Left lung (tissue), 4 donors: ENCODE measurements at regions not wholly inside any gene's neighbourhood (a gene's known extent, or its start where the extent isn't known, plus 50 kb on each side); places are given as distances from the start of the nearest gene placed in this dataset.

Experiments
- ATAC-seq: fragments of 200-7000 bp; cut with Tn5 transposase; one replicate; pipeline ENCODE4 v1.9.1; 2020; ENCODE audit warnings: moderate library complexity
- DNase-seq, 4 donors: peaks; one replicate each; pipeline ENCODE4 v3.0.0-alpha.2; 2013 to 2020
- H3K27ac ChIP-seq, 2 donors: fragments of 200-600 bp; sonication (generic) in 1 of 2; one replicate each; pipeline versions ENCODE4 v1.5.0 to v1.8.0; 2020 to 2021
- H3K27me3 ChIP-seq, 2 donors: fragments of 200-600 bp; sonication (generic) in 1 of 2; one replicate each; pipeline versions ENCODE4 v1.5.0 to v1.8.0; 2020 to 2021
- H3K36me3 ChIP-seq, 2 donors: fragments of 200-600 bp; sonication (generic) in 1 of 2; one replicate each; pipeline versions ENCODE4 v1.5.0 to v1.8.0; 2020 to 2021
- H3K4me1 ChIP-seq, 2 donors: fragments of 200-600 bp; one replicate each; pipeline ENCODE4 v1.8.0; 2021
- H3K4me3 ChIP-seq, 2 donors: fragments of 200-600 bp; sonication (generic) in 1 of 2; one replicate each; pipeline versions ENCODE4 v1.5.0 to v1.8.0; 2020 to 2021; ENCODE audit warnings: mild to moderate bottlenecking in 1 of 2
- H3K9me3 ChIP-seq, 2 donors: fragments of 200-600 bp; sonication (generic) in 1 of 2; one replicate each; pipeline versions ENCODE4 v1.5.0 to v1.8.0; 2020 to 2021
- CTCF ChIP-seq, 2 donors: fragments of 200-600 bp; sonication (generic) in 1 of 2; IDR thresholded peaks; one replicate each; pipeline versions ENCODE4 v1.5.0 to v1.8.0; 2021; ENCODE audit warnings: antibody characterized with exemption in 2 of 2
- intact Hi-C, 2 donors: fragments of 100-400 bp; cut with DNase I; formaldehyde crosslinking; loops; one replicate each; pipeline versions ENCODE4 v1.11.2 to v1.14.2; 2022
- donor health status: DM: no; HTN: yes; CAD: no.
- donor health status: DM: no; HTN: no; CAD: no.

GRCh38 chr18:24941174-24941951 lies 410.6 kb downstream of the ZNF521 start:
- Histone ChIP-seq H3K9me3 (no peaks in the 10 kb centered on the region), H3K36me3 (no peaks in the 10 kb centered on the region), H3K4me3 (no peak overlapping the region), H3K4me1 (no peaks in the 10 kb centered on the region), H3K27me3 (no peaks in the 10 kb centered on the region), H3K27ac (no peak overlapping the region)
- intact Hi-C loops = no loop called here
- TF ChIP-seq CTCF (IDR thresholded peaks at IDR 0.05) = no peak
- ATAC-seq = no peak
- DNase-seq = no peak

- no peaks in the 10 kb centered on the region for H3K27me3 ChIP-seq
- TF ChIP-seq CTCF (IDR thresholded peaks at IDR 0.05) = no peak
- no peaks in the 10 kb centered on the region for H3K36me3 ChIP-seq
- H3K4me3 ChIP-seq = no peak overlapping the region
- intact Hi-C loops = no loop called here
- ATAC-seq = no peak
- no peaks in the 10 kb centered on the region for H3K9me3 ChIP-seq
- DNase-seq = no peak
- H3K27ac ChIP-seq = no peak overlapping the region
- no peaks in the 10 kb centered on the region for H3K4me1 ChIP-seq
Measured at GRCh38 chr18:24942144-24942543, 409.8 kb downstream of the ZNF521 start.

GRCh38 chr18:24947521-24948305 lies 404.3 kb downstream of the ZNF521 start:
- H3K27me3 ChIP-seq = no peaks in the 10 kb centered on the region
- H3K27ac ChIP-seq = no peak overlapping the region
- H3K4me3 ChIP-seq = no peak overlapping the region
- no peaks in the 10 kb centered on the region for H3K4me1 ChIP-seq
- no peak for TF ChIP-seq CTCF (IDR thresholded peaks at IDR 0.05)
- intact Hi-C loops = no loop called here
- H3K36me3 ChIP-seq = no peaks in the 10 kb centered on the region
- peak in 2 of 4 donors; percentile 43 to 67 for DNase-seq
- no peak for ATAC-seq
- H3K9me3 ChIP-seq = no peaks in the 10 kb centered on the region

GRCh38 chr18:24949908-24950307 lies 402.1 kb downstream of the ZNF521 start:
- Histone ChIP-seq H3K4me3 (no peak overlapping the region), H3K27me3 (no peaks in the 10 kb centered on the region), H3K4me1 (no peaks in the 10 kb centered on the region), H3K36me3 (no peaks in the 10 kb centered on the region), H3K27ac (no peak overlapping the region), H3K9me3 (no peaks in the 10 kb centered on the region)
- DNase-seq (no peak), ATAC-seq (no peak)
- intact Hi-C loops = no loop called here
- TF ChIP-seq CTCF (IDR thresholded peaks at IDR 0.05) = no peak

- DNase-seq (no peak), ATAC-seq (no peak)
- no peak for TF ChIP-seq CTCF (IDR thresholded peaks at IDR 0.05)
- intact Hi-C loops = no loop called here
- Histone ChIP-seq H3K4me1 (no peaks in the 10 kb centered on the region), H3K27me3 (no peaks in the 10 kb centered on the region), H3K4me3 (no peak overlapping the region), H3K27ac (no peak overlapping the region), H3K36me3 (no peaks in the 10 kb centered on the region), H3K9me3 (no peaks in the 10 kb centered on the region)
Measured at GRCh38 chr18:24954341-24954740, 397.6 kb downstream of the ZNF521 start.
